Fibroblast of skin of right quadriceps (primary cell): ENCODE measurements at regions not wholly inside any gene's neighbourhood (a gene's known extent, or its start where the extent isn't known, plus 50 kb on each side); places are given as distances from the start of the nearest gene placed in this dataset.

Experiments used
- DNase-seq: peaks from one replicate; pipeline ENCODE4 v3.0.0-alpha.2; 2013

- no peak for DNase-seq
Measured at GRCh38 chr22:26894362-26894761, 237.0 kb downstream of the MIAT start.

- peak; percentile 97 for DNase-seq
Measured at GRCh38 chr22:26894766-26895485, 237.5 kb downstream of the MIAT start.

GRCh38 chr22:26897384-26897783, 240.0 kb downstream of the MIAT start:
- DNase-seq: no peak

- no peak for DNase-seq
Measured at GRCh38 chr22:26898946-26899605, 241.7 kb downstream of the MIAT start.

- DNase-seq: no peak
Measured at GRCh38 chr22:26900787-26901186, 243.4 kb downstream of the MIAT start.

- DNase-seq: no peak
Measured at GRCh38 chr22:26901198-26901816, 243.9 kb downstream of the MIAT start.

GRCh38 chr22:26902401-26903029, 245.1 kb downstream of the MIAT start:
- no peak for DNase-seq

- DNase-seq: no peak
Measured at GRCh38 chr22:26903030-26903856, 245.9 kb downstream of the MIAT start.

GRCh38 chr22:26904483-26904882, 247.1 kb downstream of the MIAT start:
- no peak for DNase-seq

- no peak for DNase-seq
Measured at GRCh38 chr22:26905076-26905475, 247.7 kb downstream of the MIAT start.

GRCh38 chr22:26905640-26906039, 248.3 kb downstream of the MIAT start:
- no peak for DNase-seq

GRCh38 chr22:26906464-26906863, 249.1 kb downstream of the MIAT start:
- DNase-seq: no peak

- no peak for DNase-seq
Measured at GRCh38 chr22:26907366-26907765, 250.0 kb downstream of the MIAT start.

- DNase-seq: no peak
Measured at GRCh38 chr22:26910845-26911244, 253.5 kb downstream of the MIAT start.

GRCh38 chr22:26912655-26913345, 255.4 kb downstream of the MIAT start:
- no peak for DNase-seq

- no peak for DNase-seq
Measured at GRCh38 chr22:26914519-26915185, 257.3 kb downstream of the MIAT start.

- no peak for DNase-seq
Measured at GRCh38 chr22:26916236-26916635, 258.8 kb downstream of the MIAT start.

GRCh38 chr22:26918226-26918625, 260.8 kb downstream of the MIAT start:
- no peak for DNase-seq

- DNase-seq: no peak
Measured at GRCh38 chr22:26921726-26922125, 264.3 kb downstream of the MIAT start.

- no peak for DNase-seq
Measured at GRCh38 chr22:26922806-26923205, 265.4 kb downstream of the MIAT start.

GRCh38 chr22:26923531-26923930, 266.1 kb downstream of the MIAT start:
- DNase-seq: no peak

GRCh38 chr22:26927821-26928220, 270.4 kb downstream of the MIAT start:
- DNase-seq: no peak
